GM10248 (cell line): ENCODE measurements at regions not wholly inside any gene's neighbourhood (a gene's known extent, or its start where the extent isn't known, plus 50 kb on each side); places are given as distances from the start of the nearest gene placed in this dataset.

Source experiments
- CTCF ChIA-PET: fragments of 300-600 bp; sonication (Branson Sonifier 250); formaldehyde crosslinking; extraction: SDS; loops from one replicate; lab custom pipeline; 2021; ENCODE audit warnings: antibody characterized with exemption; lab: Yijun Ruan, JAX
- POLR2A ChIA-PET: fragments of 350-650 bp; sonication (Branson Sonifier 250); formaldehyde crosslinking; extraction: SDS; loops from one replicate; lab custom pipeline; 2020; ENCODE audit warnings: antibody characterized with exemption; lab: Yijun Ruan, JAX
- DNase-seq: peaks from one replicate; pipeline ENCODE4 v3.0.0; 2012; ENCODE audit errors: extremely low spot score
- CTCF ChIP-seq: IDR thresholded peaks from 2 replicates; pipeline ENCODE4 v1.5.1; 2012; ENCODE audit warnings: mild to moderate bottlenecking, low read depth; ENCODE audit errors: extremely low read depth, missing control alignments, control extremely low read depth

- ChIA-PET POLR2A (no interaction called here), CTCF (interaction anchor here (1.1 kb wide), 1 partner anchor 27 kb away, joined by 3 read pairs; no protein-coding TSS in a partner anchor)
- TF ChIP-seq CTCF, result no peak
- DNase-seq, result no peak
These were observed 298.6 kb upstream of the NOVA1 start for GRCh38 chr14:26896447-26896846.

GRCh38 chr14:26897196-26897595, 299.4 kb upstream of the NOVA1 start:
- ChIA-PET POLR2A (no interaction called here), CTCF (interaction anchor here (1.1 kb wide), 1 partner anchor 27 kb away, joined by 3 read pairs; no protein-coding TSS in a partner anchor)
- DNase-seq, result no peak
- no peak for TF ChIP-seq CTCF

GRCh38 chr14:26905229-26905628, 307.4 kb upstream of the NOVA1 start:
- TF ChIP-seq CTCF, result no peak
- ChIA-PET POLR2A (no interaction called here), CTCF (no interaction called here)
- no peak for DNase-seq

- no peak for TF ChIP-seq CTCF
- ChIA-PET CTCF (no interaction called here), POLR2A (no interaction called here)
- no peak for DNase-seq
These were observed 316.0 kb upstream of the NOVA1 start for GRCh38 chr14:26913786-26914185.

- CTCF ChIA-PET, result no interaction called here
- no peak for DNase-seq
- no peak for TF ChIP-seq CTCF
- POLR2A ChIA-PET, result no interaction called here
These were observed 319.3 kb upstream of the NOVA1 start for GRCh38 chr14:26917086-26917485.

- ChIA-PET CTCF (no interaction called here), POLR2A (no interaction called here)
- DNase-seq, result no peak
- no peak for TF ChIP-seq CTCF
These were observed 328.2 kb upstream of the NOVA1 start for GRCh38 chr14:26925876-26926584.

- no peak for TF ChIP-seq CTCF
- CTCF ChIA-PET, result no interaction called here
- POLR2A ChIA-PET, result no interaction called here
- no peak for DNase-seq
These were observed 328.8 kb upstream of the NOVA1 start for GRCh38 chr14:26926585-26926984.
